DOHH2 (cell line): ENCODE measurements at regions not wholly inside any gene's neighbourhood (a gene's known extent, or its start where the extent isn't known, plus 50 kb on each side); places are given as distances from the start of the nearest gene placed in this dataset.

ENCODE experiments used
- H3F3A ChIP-seq: fragments of 200-600 bp; sonication (generic), shearing (Covaris generic); 2 replicates; pipeline ENCODE4 v1.6.0; 2016; ENCODE audit warnings: antibody characterized with exemption, mild to moderate bottlenecking; ENCODE audit not compliant: control insufficient read depth, insufficient read depth
- H3K27ac ChIP-seq: fragments of 200-600 bp; sonication (generic); 2 replicates; pipeline ENCODE4 v1.5.1; 2014; ENCODE audit warnings: low read depth, mild to moderate bottlenecking, low read length, moderate library complexity
- H3K27me3 ChIP-seq: fragments of 200-600 bp; sonication (generic); 2 replicates; pipeline ENCODE4 v1.6.1; 2014; ENCODE audit warnings: mild to moderate bottlenecking, low read length, mixed read lengths; ENCODE audit not compliant: control insufficient read depth
- H3K36me3 ChIP-seq: fragments of 200-600 bp; sonication (generic); 2 replicates; pipeline ENCODE4 v1.6.1; 2014; ENCODE audit warnings: mild to moderate bottlenecking, low read length, moderate library complexity, mixed read lengths; ENCODE audit not compliant: control insufficient read depth
- H3K4me1 ChIP-seq: fragments of 200-600 bp; sonication (generic); 2 replicates; pipeline ENCODE4 v1.6.1; 2014; ENCODE audit warnings: mild to moderate bottlenecking, low read length, mixed read lengths; ENCODE audit not compliant: control insufficient read depth
- H3K4me2 ChIP-seq: fragments of 200-600 bp; sonication (generic); 2 replicates; pipeline ENCODE4 v1.6.0; 2014; ENCODE audit warnings: mild to moderate bottlenecking, low read length, moderate library complexity
- H3K4me3 ChIP-seq: fragments of 200-600 bp; sonication (generic); 2 replicates; pipeline ENCODE4 v1.5.1; 2014; ENCODE audit warnings: mild to moderate bottlenecking, low read length, mixed read lengths
- H3K79me2 ChIP-seq: fragments of 200-600 bp; sonication (generic); 2 replicates; pipeline ENCODE4 v1.6.1; 2014; ENCODE audit warnings: mild to moderate bottlenecking, low read length, mixed read lengths; ENCODE audit not compliant: control insufficient read depth
- H3K9me2 ChIP-seq: fragments of 200-600 bp; sonication (generic); replicated peaks from 2 replicates; pipeline ENCODE4 v1.6.1; 2014; ENCODE audit warnings: mild to moderate bottlenecking, low read length, mixed read lengths; ENCODE audit not compliant: control insufficient read depth
- H3K9me3 ChIP-seq: fragments of 200-600 bp; sonication (generic); 2 replicates; pipeline ENCODE4 v1.6.1; 2014; ENCODE audit warnings: antibody characterized with exemption, low read length, mixed read lengths; ENCODE audit not compliant: control insufficient read depth, insufficient read depth
- H4K20me1 ChIP-seq: fragments of 200-600 bp; sonication (generic); 2 replicates; pipeline ENCODE4 v1.6.0; 2014; ENCODE audit warnings: low read depth, mild to moderate bottlenecking, antibody characterized with exemption, low read length, moderate library complexity; ENCODE audit not compliant: control insufficient read depth, insufficient read depth
- EZH2phosphoT487 ChIP-seq: fragments of 200-600 bp; sonication (generic); IDR thresholded peaks from 2 replicates; pipeline ENCODE4 v1.6.1; 2017; ENCODE audit warnings: borderline replicate concordance, mild to moderate bottlenecking, antibody characterized with exemption, low read length, moderate library complexity, mixed read lengths
- TF ChIP-seq, protein P1 (sequence below): fragments of 200-600 bp; sonication (generic); IDR thresholded peaks from one replicate; pipeline ENCODE4 v1.5.1; 2014; ENCODE audit warnings: antibody characterized with exemption, mild to moderate bottlenecking, low read depth, low read length; ENCODE audit not compliant: poor library complexity, severe bottlenecking

DNA sequence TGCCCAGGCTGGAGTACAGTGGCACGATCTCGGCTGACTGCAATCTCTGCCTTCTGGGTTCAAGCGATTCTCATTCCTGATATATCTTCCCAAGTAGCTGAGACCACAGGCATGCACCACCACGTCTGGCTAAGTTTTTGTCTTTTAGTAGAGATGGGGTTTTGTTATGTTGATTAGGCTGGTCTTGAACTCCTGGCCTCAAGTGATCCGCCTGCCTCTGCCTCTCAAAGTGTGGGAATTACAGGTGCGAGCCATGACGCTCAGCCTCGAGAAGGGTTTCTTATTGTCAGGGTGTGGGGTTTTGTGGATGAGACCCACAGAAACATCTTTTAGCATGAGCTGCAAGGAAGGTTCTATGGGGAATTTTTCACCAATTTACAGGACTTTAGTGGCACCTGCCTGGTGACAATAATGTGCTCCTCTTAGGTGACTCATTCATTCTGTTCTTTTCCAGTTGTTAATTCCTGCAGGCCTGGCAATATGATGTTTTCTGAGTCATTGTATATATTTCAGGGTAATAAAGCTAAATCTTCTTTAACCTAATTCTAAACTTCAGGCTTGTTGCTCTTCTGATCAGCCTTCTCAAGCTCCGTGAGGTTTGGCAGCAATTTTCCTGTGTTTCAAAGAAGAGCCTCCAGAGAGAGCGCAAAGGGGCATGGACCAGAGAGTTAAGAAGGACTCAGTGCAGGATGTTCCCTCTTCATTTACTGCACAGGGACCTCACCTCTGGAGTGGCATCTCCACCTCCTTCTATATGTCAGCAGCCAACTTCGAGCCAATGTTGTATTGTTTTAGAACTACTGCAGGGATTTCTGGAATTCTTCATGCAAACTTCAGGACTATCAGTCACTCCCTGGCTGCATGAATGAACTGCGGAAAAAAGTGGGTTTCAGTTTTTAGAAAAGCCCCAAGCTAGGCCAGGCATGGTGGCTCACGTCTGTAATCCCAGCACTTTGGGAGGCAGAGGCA, 77.8 kb upstream of the ZNF618 start:
- H4K20me1 ChIP-seq, result no peaks in the 10 kb centered on the region
- no peak overlapping the region for H3K4me3 ChIP-seq
- H3F3A ChIP-seq, result no peaks in the 10 kb centered on the region
- H3K4me1 ChIP-seq, result no peaks in the 10 kb centered on the region
- H3K9me2 ChIP-seq, result no peaks in the 10 kb centered on the region
- H3K27ac ChIP-seq, result no peak overlapping the region
- H3K9me3 ChIP-seq, result no peaks in the 10 kb centered on the region
- H3K36me3 ChIP-seq, result no peaks in the 10 kb centered on the region
- no peak for TF ChIP-seq EZH2phosphoT487
- TF ChIP-seq, protein P1, sequence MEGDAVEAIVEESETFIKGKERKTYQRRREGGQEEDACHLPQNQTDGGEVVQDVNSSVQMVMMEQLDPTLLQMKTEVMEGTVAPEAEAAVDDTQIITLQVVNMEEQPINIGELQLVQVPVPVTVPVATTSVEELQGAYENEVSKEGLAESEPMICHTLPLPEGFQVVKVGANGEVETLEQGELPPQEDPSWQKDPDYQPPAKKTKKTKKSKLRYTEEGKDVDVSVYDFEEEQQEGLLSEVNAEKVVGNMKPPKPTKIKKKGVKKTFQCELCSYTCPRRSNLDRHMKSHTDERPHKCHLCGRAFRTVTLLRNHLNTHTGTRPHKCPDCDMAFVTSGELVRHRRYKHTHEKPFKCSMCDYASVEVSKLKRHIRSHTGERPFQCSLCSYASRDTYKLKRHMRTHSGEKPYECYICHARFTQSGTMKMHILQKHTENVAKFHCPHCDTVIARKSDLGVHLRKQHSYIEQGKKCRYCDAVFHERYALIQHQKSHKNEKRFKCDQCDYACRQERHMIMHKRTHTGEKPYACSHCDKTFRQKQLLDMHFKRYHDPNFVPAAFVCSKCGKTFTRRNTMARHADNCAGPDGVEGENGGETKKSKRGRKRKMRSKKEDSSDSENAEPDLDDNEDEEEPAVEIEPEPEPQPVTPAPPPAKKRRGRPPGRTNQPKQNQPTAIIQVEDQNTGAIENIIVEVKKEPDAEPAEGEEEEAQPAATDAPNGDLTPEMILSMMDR, result no peak
- H3K27me3 ChIP-seq, result no peaks in the 10 kb centered on the region
- H3K79me2 ChIP-seq, result no peaks in the 10 kb centered on the region
- no peak overlapping the region for H3K4me2 ChIP-seq

DNA sequence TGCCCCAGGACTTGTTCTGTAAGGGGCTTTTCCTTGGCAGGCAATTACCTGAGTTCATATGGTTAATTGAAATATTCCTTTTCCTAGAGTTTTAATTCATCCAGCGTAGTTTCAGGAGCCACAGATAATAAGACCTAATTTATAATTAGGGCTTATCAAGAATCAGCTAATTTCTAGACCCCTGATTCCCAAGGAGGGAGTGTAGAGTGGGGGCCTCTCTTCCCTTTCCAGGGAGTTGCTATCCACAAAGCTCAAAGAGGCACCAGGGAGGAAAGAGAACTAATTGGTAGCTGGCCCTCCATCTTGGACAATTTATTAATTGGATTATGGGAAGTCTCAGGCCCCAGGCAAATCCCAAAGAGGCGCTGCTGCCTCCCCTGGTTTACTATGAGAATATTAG, 75.8 kb upstream of the ZNF618 start:
- Histone ChIP-seq H3F3A (no peaks in the 10 kb centered on the region), H3K36me3 (no peaks in the 10 kb centered on the region), H3K4me1 (no peaks in the 10 kb centered on the region), H3K4me3 (no peak overlapping the region), H3K9me2 (no peaks in the 10 kb centered on the region), H3K27ac (no peak overlapping the region), H3K9me3 (no peaks in the 10 kb centered on the region), H3K27me3 (no peaks in the 10 kb centered on the region), H3K4me2 (no peak overlapping the region), H3K79me2 (no peaks in the 10 kb centered on the region), H4K20me1 (no peaks in the 10 kb centered on the region)
- no peak for TF ChIP-seq EZH2phosphoT487
- TF ChIP-seq, protein P1, result no peak

DNA sequence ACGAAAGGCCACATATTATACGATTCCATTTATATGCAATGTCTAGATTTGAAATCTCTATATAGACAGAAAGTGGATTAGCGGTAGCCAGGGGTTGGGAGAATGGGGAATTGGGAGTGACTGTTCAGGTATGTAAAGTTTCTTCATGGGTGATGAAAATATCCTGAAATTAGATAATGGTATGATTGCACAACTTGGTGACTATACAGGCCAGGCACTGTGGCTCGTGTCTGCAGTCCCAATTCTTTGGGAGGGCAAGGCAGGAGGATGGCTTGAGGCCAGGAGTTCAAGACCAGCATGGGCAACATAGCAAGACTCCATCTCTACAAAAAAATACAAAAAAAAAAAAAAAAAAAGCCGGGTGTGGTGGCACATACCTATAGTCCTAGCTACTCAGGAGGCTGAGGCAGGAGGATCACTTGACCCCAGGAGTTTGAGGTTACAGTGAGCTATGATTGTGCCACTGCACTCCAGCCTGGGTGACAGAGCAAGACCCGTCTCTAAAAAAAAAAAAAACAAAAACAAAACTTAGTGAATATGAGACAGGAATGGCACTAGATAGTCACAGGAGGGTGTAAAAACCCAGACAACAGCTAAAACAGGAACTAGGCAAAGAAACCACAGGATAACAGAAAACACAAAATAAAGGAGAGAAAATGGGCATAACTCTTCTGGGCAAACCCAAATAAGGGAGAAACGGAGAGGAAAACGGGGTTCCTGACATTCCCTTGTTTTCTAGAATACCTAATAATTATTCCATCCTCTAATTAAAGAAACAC, 72.1 kb upstream of the ZNF618 start:
- H3K79me2 ChIP-seq, result no peaks in the 10 kb centered on the region
- no peak overlapping the region for H3K4me2 ChIP-seq
- H3K36me3 ChIP-seq, result no peaks in the 10 kb centered on the region
- no peak overlapping the region for H3K4me3 ChIP-seq
- H3K9me3 ChIP-seq, result no peaks in the 10 kb centered on the region
- H4K20me1 ChIP-seq, result no peaks in the 10 kb centered on the region
- H3K27ac ChIP-seq, result no peak overlapping the region
- no peaks in the 10 kb centered on the region for H3F3A ChIP-seq
- no peaks in the 10 kb centered on the region for H3K9me2 ChIP-seq
- peaks cover 3% of the 10 kb centered on the region; the same call in 1 of the 2 replicates for H3K4me1 ChIP-seq
- TF ChIP-seq, protein P1, result no peak
- no peak for TF ChIP-seq EZH2phosphoT487
- H3K27me3 ChIP-seq, result no peaks in the 10 kb centered on the region
